Naive B cell (primary cell): ENCODE measurements at regions not wholly inside any gene's neighbourhood (a gene's known extent, or its start where the extent isn't known, plus 50 kb on each side); places are given as distances from the start of the nearest gene placed in this dataset.
A peak's percentile ranks its signal among the peaks of the same experiment; 100 is the strongest.
"Not testable (repeated sequence)": the region's sequence is repeated elsewhere in the genome, so short reads cannot be mapped to it uniquely, and the experiment has no call there.

Experiments
- ATAC-seq, 2 donors: fragments of 150-1000 bp; cut with Tn5 transposase; 2 replicates each; pipeline ENCODE4 v1.10.0; 2021; ENCODE audit warnings: low read depth in 2 of 2, mild to moderate bottlenecking in 2 of 2, moderate library complexity in 2 of 2
- DNase-seq: peaks from one replicate; pipeline ENCODE4 v3.0.0; 2022
- H3K27ac Mint-ChIP-seq, 6 donors: one replicate each; pipeline ENCODE4 v1.8.0; 2020 to 2022; ENCODE audit warnings: mild to moderate bottlenecking in 6 of 6, mixed read lengths in 6 of 6, moderate library complexity in 5 of 6, inconsistent platforms in 2 of 6
- H3K27me3 Mint-ChIP-seq, 3 donors: one replicate each; pipeline ENCODE4 v1.8.0; 2021 to 2022; ENCODE audit warnings: mixed read lengths in 3 of 3, mild to moderate bottlenecking in 1 of 3
- H3K36me3 Mint-ChIP-seq, 2 donors: one replicate each; pipeline ENCODE4 v1.8.0; 2020 to 2022; ENCODE audit warnings: mixed read lengths in 2 of 2, inconsistent platforms in 1 of 2, mild to moderate bottlenecking in 1 of 2
- H3K4me1 Mint-ChIP-seq, 3 donors: one replicate each; pipeline ENCODE4 v1.8.0; 2020 to 2022; ENCODE audit warnings: mixed read lengths in 3 of 3, inconsistent platforms in 1 of 3, mild to moderate bottlenecking in 1 of 3, moderate library complexity in 1 of 3
- H3K4me3 Mint-ChIP-seq, 8 donors: one replicate each; pipeline ENCODE4 v1.8.0; 2020 to 2022; ENCODE audit warnings: mild to moderate bottlenecking in 8 of 8, mixed read lengths in 8 of 8, moderate library complexity in 8 of 8, inconsistent platforms in 2 of 8
- H3K9me3 Mint-ChIP-seq, 7 donors: one replicate each; pipeline ENCODE4 v1.8.0; 2020 to 2022; ENCODE audit warnings: mixed read lengths in 7 of 7, mild to moderate bottlenecking in 5 of 7, inconsistent platforms in 2 of 7, moderate library complexity in 1 of 7

- Mint-ChIP-seq H3K4me1 (peaks cover 6 to 14% (median 11%) of the 10 kb centered on the region in 3 donors), H3K27ac (no peak overlapping the region), H3K9me3 (peaks cover 0 to 2% (median 0%) of the 10 kb centered on the region in 7 donors), H3K4me3 (no peak overlapping the region), H3K27me3 (no peaks in the 10 kb centered on the region), H3K36me3 (no peaks in the 10 kb centered on the region)
- no peak for ATAC-seq
- no peak for DNase-seq
Observed at GRCh38 chr13:80965097-80965496, 624.2 kb upstream of the SPRY2 start.

DNA sequence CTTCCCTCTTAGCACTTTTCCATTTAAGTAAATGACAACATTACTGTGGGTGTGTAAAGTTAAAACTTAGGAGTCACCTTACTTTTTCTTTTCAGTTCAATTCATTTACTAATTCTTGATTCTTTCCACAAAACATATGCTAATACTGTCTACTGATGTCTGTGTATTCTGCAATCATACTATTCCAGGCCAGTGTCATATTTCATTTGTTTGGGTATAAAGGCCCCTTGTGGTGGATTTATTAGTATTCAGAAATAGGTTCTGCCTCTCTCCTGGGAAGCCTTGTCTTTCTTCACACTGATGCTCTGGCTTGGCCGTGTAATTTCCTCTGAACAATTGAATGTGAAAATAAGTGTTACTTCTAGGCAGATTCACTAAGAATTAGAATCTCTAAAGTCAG is 621.9 kb upstream of the SPRY2 start:
- DNase-seq = no peak
- no peak overlapping the region for H3K27ac Mint-ChIP-seq
- H3K27me3 Mint-ChIP-seq = no peaks in the 10 kb centered on the region
- H3K36me3 Mint-ChIP-seq = no peaks in the 10 kb centered on the region
- H3K9me3 Mint-ChIP-seq = peaks cover 0 to 2% (median 0%) of the 10 kb centered on the region in 7 donors
- no peak for ATAC-seq
- H3K4me1 Mint-ChIP-seq = peaks cover 6 to 14% (median 11%) of the 10 kb centered on the region in 3 donors
- H3K4me3 Mint-ChIP-seq = no peak overlapping the region

- Mint-ChIP-seq H3K4me1 (peaks cover 6 to 14% (median 11%) of the 10 kb centered on the region in 3 donors), H3K4me3 (no peak overlapping the region), H3K27ac (no peak overlapping the region), H3K36me3 (no peaks in the 10 kb centered on the region), H3K9me3 (peaks cover 0 to 2% (median 0%) of the 10 kb centered on the region in 7 donors), H3K27me3 (no peaks in the 10 kb centered on the region)
- no peak for DNase-seq
- ATAC-seq = no peak
Observed at GRCh38 chr13:80962173-80962572, 621.2 kb upstream of the SPRY2 start.

DNA sequence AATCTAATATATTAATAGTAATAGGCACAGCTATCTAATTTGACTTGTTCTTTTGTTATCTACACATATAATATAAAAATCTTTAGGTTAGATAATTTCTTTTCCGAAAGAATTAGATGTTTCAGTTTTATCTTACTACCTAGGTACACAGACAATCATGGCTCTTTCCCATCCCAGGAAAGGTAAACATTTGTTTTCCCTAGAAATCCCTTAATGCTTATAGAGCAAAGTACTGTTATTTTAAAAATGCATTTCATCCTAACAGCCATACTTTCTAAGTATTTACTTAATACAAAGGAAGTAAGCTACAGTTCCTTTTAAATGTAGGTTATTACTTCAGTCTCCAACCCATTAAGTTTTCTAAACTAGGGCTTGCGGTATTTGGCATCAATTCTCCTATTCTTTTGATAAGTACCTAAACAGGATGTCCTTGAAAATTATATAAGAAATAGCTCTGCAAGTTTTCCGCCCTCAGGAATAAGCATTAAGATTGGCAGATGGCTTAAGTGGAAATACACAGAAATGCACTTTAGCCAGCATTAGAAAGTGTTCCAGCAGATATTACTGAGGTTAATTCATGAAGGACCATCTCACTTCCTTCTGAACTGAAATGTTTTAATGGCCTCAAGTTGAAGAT is 616.2 kb upstream of the SPRY2 start:
- no peak overlapping the region for H3K4me3 Mint-ChIP-seq
- ATAC-seq (no peak), DNase-seq (no peak)
- no peaks in the 10 kb centered on the region for H3K36me3 Mint-ChIP-seq
- H3K4me1 Mint-ChIP-seq = no peaks in the 10 kb centered on the region
- H3K27me3 Mint-ChIP-seq = no peaks in the 10 kb centered on the region
- no peak overlapping the region for H3K27ac Mint-ChIP-seq
- peaks cover 0 to 4% (median 0%) of the 10 kb centered on the region in 7 donors for H3K9me3 Mint-ChIP-seq

DNA sequence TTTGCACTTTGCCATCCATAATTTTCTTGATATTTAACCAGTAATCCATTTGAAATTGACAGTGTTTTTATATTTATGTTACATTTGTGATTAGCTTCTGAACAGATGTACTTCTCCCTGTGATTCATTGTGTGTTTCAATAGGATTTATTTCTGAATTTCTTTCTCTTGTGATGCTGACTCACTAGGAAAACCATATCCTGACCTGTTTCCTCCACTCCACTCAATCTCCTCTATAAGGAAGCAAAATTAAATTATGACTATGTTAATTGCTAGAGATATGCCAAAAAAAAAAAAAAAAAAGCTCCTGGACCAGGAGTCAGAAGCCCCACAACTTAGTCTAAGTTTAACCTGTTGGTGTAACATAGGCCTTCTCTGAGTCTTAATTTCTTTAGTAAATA is 614.6 kb upstream of the SPRY2 start:
- H3K27ac Mint-ChIP-seq = no peak overlapping the region
- no peak for ATAC-seq
- DNase-seq = no peak
- H3K27me3 Mint-ChIP-seq = no peaks in the 10 kb centered on the region
- no peaks in the 10 kb centered on the region for H3K4me1 Mint-ChIP-seq
- no peaks in the 10 kb centered on the region for H3K36me3 Mint-ChIP-seq
- no peak overlapping the region for H3K4me3 Mint-ChIP-seq
- H3K9me3 Mint-ChIP-seq = peaks cover 0 to 3% (median 0%) of the 10 kb centered on the region in 7 donors

GRCh38 chr13:80952158-80952557 is 611.2 kb upstream of the SPRY2 start:
- no peak for DNase-seq
- no peaks in the 10 kb centered on the region for H3K36me3 Mint-ChIP-seq
- no peak overlapping the region for H3K4me3 Mint-ChIP-seq
- no peaks in the 10 kb centered on the region for H3K4me1 Mint-ChIP-seq
- peaks cover 0 to 4% (median 0%) of the 10 kb centered on the region in 3 donors for H3K27me3 Mint-ChIP-seq
- H3K9me3 Mint-ChIP-seq = peaks cover 0 to 3% (median 0%) of the 10 kb centered on the region in 7 donors
- no peak for ATAC-seq
- H3K27ac Mint-ChIP-seq = no peak overlapping the region

GRCh38 chr13:80946008-80946802 is 605.3 kb upstream of the SPRY2 start:
- H3K4me1 Mint-ChIP-seq = no peaks in the 10 kb centered on the region
- peaks cover 0 to 3% (median 0%) of the 10 kb centered on the region in 7 donors for H3K9me3 Mint-ChIP-seq
- ATAC-seq (no peak), DNase-seq (no peak)
- no peak overlapping the region for H3K27ac Mint-ChIP-seq
- no peak overlapping the region for H3K4me3 Mint-ChIP-seq
- no peaks in the 10 kb centered on the region for H3K36me3 Mint-ChIP-seq
- peaks cover 0 to 4% (median 0%) of the 10 kb centered on the region in 3 donors for H3K27me3 Mint-ChIP-seq

- ATAC-seq (no peak), DNase-seq (no peak)
- Mint-ChIP-seq H3K4me3 (no peak overlapping the region), H3K4me1 (no peaks in the 10 kb centered on the region), H3K9me3 (peaks cover 0 to 3% (median 0%) of the 10 kb centered on the region in 7 donors), H3K27ac (no peak overlapping the region), H3K36me3 (no peaks in the 10 kb centered on the region), H3K27me3 (peaks cover 0 to 4% (median 0%) of the 10 kb centered on the region in 3 donors)
Observed at GRCh38 chr13:80945328-80945727, 604.4 kb upstream of the SPRY2 start.

DNA sequence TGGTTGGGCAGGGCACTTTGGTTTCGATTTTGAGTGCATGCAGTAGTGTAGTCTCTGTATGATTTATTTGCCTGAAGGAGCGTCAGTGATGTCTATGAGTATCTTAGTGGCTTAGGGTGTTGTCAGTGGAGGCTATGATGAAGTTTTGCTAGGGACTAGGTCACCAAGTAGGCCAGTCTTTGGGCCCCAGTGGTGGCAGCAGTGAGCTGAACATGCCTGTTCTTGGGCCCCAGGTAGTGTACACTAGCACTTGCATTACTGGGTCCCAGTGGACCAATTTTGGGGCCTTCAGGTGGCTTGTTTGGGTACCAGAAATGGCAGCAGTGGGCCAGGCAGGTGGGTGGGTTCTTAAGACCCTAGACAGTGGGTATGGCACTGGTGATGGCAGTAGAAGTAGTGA is 598.7 kb upstream of the SPRY2 start:
- H3K27me3 Mint-ChIP-seq = no peaks in the 10 kb centered on the region
- ATAC-seq (no peak), DNase-seq (no peak)
- H3K9me3 Mint-ChIP-seq = peaks cover 0 to 3% (median 0%) of the 10 kb centered on the region in 7 donors
- no peaks in the 10 kb centered on the region for H3K36me3 Mint-ChIP-seq
- no peak overlapping the region for H3K27ac Mint-ChIP-seq
- H3K4me1 Mint-ChIP-seq = no peaks in the 10 kb centered on the region
- no peak overlapping the region for H3K4me3 Mint-ChIP-seq

DNA sequence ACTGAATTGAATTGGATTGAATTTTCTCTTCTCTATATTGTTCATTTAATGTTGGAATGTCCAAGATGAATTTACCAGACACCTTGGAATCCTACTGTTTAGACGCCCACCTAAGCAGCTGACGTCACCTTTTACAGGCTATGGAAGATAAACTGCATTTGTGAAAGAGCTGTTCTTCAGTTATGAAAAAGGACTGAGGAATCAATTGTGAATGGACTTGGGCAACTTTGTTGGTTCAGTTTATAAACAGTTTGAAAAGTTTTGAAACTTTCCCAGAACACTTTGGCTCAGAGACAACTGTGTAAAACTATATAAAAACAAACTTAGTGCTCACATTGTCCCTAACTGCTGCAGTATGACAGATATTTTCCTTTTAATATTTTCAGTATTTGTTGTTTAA is 590.8 kb upstream of the SPRY2 start:
- Mint-ChIP-seq H3K27ac (no peak overlapping the region), H3K4me1 (no peaks in the 10 kb centered on the region), H3K27me3 (no peaks in the 10 kb centered on the region), H3K36me3 (no peaks in the 10 kb centered on the region), H3K9me3 (no peaks in the 10 kb centered on the region), H3K4me3 (no peak overlapping the region)
- DNase-seq (no peak), ATAC-seq (no peak)

GRCh38 chr13:80931118-80931517 is 590.2 kb upstream of the SPRY2 start:
- DNase-seq = no peak
- Mint-ChIP-seq H3K27me3 (no peaks in the 10 kb centered on the region), H3K27ac (no peak overlapping the region), H3K4me3 (no peak overlapping the region), H3K36me3 (no peaks in the 10 kb centered on the region), H3K9me3 (no peaks in the 10 kb centered on the region), H3K4me1 (no peaks in the 10 kb centered on the region)
- no peak for ATAC-seq

DNA sequence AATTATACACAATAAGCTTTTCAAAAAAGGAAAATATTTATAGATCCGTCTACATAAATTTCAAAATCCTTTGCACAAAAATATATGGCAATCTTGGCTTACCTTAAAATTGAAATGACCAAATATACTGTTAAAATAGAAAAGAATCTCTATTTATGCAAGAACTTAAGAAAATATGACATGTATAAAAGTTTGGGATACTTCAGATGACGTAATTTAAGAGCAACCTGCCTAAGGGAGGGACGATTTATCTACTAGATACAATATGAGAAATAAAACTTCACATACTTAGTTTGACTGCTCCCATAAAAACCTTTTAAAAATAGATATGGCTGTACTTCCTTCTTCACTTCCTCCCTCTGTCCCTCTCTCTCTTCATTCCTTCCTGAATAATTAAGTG is 587.3 kb upstream of the SPRY2 start:
- H3K9me3 Mint-ChIP-seq = no peaks in the 10 kb centered on the region
- H3K27ac Mint-ChIP-seq = no peak overlapping the region
- no peaks in the 10 kb centered on the region for H3K36me3 Mint-ChIP-seq
- no peak for ATAC-seq
- H3K27me3 Mint-ChIP-seq = no peaks in the 10 kb centered on the region
- H3K4me1 Mint-ChIP-seq = no peaks in the 10 kb centered on the region
- no peak overlapping the region for H3K4me3 Mint-ChIP-seq
- no peak for DNase-seq

DNA sequence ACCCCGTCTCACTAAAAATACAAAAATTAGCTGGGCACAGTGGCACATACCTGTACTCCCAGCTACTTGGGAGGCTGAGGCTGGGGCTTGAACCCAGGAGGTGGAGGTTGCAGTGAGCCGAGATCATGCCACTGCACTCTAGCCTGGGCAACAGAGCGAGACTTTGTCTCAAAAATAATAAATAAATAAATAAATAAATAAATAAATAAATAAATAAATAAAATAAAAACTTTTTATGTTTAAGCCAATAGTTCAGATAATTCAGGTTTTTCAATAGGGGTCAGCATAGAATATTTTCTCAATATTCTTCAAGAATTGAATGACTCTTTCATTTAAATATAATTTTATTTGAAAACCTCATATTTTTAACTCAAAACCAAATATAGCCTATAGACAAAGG is 585.1 kb upstream of the SPRY2 start:
- not testable (repeated sequence) for H3K9me3 Mint-ChIP-seq, H3K27me3 Mint-ChIP-seq, H3K36me3 Mint-ChIP-seq, ATAC-seq, DNase-seq, H3K27ac Mint-ChIP-seq, H3K4me1 Mint-ChIP-seq
- peak overlapping the region in 1 of 8 donors; percentile 61 for H3K4me3 Mint-ChIP-seq

DNA sequence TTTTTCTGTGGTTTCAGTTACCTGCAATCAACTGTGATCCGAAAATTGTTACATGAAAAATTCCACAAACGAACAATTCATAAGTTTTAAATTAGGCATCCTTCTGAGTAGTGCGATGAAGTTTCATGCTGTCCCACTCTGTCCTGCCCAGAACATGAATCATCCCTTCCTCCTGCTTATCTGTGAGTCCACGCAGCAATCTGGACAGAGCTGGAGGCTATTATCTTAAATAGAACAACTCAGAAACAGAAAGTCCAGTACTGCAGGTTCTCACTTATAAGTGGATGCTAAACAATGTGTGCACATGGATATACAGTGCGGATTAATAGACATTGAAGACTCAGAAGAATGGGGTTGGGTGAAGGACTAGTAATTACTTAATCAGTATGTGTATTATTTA is 583.7 kb upstream of the SPRY2 start:
- Mint-ChIP-seq H3K4me1 (no peaks in the 10 kb centered on the region), H3K27me3 (no peaks in the 10 kb centered on the region), H3K4me3 (no peak overlapping the region), H3K9me3 (no peaks in the 10 kb centered on the region), H3K36me3 (no peaks in the 10 kb centered on the region), H3K27ac (no peak overlapping the region)
- no peak for DNase-seq
- ATAC-seq = no peak
